HG03103 (cell line): ENCODE measurements at regions not wholly inside any gene's neighbourhood (a gene's known extent, or its start where the extent isn't known, plus 50 kb on each side); places are given as distances from the start of the nearest gene placed in this dataset.
"Not testable (repeated sequence)": the region's sequence is repeated elsewhere in the genome, so short reads cannot be mapped to it uniquely, and the experiment has no call there.

Source experiments
- ATAC-seq: cut with Tn5 transposase; IDR thresholded peaks from one replicate; pipeline ENCODE4 v1.9.1; 2021; ENCODE audit warnings: low read depth; ENCODE audit not compliant: unreplicated experiment

DNA sequence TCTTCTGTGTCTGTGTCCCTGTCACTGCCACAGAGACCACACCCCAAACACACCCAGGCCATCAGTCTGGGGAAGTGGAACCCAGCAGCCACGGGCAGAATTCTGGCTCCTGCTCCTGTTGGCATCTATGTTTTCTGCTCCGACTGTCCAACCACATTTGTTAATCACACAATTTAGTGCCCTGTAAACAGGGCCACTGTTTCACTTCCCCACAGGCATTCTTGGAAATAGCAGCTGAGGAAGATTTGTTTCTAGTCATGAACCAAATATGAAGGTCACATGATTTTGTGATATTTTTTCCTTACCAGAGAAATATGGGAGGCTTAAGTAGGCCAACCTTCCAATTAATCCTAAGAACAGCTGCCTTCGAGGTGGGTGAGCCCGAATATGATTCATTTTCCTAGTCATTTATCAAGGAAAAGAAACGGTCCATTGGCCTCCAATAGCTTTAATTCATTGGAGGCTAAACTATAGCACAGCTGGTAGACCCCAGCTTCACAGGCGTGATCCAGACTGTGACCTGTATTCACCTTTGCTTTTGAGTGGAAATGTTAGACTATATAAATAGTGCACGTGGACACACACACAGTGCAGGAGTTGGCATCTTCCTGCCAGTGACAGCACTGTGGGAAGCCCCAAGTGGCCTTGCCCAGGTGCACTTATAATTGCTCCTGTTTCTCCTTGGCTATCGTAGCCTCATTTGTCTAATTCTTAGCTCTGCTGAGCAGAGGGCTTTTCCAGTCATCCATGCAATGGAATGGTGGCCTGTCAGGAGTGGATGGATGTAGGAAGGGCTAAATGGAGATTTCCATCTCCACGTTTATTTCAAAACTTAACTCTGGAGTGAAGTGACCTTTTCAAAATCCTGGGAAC is 267.9 kb downstream of the LPIN1 start:
- no peak for ATAC-seq

DNA sequence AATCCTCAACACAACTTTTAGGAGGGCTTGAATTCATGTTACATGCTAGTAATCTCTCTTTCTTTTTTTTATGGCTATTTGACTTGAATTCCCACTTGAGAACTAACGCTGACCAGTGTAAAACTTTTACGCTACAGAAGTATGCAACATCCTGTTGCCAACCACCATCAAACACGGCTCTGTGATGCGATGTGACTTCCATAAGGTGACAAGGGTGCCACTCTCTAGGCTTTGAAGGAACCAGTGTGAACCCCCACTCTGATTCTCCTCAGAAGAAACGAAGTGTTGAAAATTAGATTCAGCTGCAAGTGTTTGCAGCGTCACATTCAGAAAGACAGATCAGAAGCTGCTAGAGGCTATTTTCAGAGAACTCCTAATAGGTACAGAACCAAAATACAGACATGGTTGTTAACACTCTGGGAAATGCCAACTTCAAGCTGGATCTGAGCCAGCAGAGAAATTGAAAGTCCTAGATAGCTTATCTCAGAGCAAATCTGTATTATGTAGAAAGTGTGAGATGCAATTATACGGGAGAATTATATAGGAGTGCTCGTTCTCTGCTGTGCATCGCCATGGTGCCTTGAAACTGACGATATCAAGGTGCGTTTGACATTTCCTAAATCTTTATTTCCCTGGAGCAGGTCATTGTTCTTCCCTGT is 271.2 kb downstream of the LPIN1 start:
- ATAC-seq = no peak

DNA sequence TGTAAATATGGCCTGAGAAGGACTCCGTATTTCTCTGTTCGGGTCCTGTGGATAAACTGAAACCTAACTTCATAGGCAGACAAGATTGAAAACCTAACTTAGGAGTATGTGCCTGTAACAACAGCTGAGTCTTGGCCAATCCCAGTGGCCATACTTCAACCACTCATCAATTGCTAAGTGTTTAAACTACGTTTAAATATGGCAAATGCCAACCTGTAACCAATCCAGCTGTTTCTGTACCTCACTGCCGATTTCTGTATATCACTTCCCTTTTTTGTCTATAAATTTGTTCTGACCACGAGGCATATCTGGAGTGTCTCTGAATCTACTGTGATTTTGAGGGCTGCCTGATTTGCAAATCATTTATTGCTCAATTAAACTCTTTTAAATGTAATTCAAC is 272.3 kb downstream of the LPIN1 start:
- not testable (repeated sequence) for ATAC-seq

DNA sequence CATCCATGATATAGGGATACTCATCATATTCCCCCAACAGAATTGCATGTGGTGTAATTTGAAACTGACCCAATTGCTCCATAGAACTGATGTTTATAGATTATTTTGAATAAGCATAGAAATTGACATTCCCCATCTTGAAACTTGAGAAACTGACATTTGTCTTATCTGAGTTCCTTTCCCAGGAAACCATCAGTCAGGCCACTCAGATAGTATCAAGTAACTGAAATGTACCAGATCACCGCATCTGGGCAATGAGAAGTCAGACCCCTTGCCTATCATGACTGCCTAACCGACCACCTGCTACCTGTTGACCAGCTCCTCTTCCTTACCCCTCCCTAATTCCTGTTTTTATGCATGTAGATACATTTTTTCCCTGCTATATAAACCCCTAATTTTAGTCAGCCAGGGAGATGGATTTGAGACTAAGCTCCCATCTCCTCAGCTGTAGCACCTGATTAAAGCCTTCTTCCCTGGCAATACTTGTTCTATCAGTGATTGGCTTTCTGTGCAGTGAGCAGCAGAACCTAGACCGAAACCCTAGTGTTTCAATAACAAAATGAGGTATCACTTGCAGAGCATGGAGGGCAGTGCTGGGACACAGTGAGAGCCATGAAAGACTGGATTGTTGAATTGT is 274.5 kb downstream of the LPIN1 start:
- no peak for ATAC-seq

DNA sequence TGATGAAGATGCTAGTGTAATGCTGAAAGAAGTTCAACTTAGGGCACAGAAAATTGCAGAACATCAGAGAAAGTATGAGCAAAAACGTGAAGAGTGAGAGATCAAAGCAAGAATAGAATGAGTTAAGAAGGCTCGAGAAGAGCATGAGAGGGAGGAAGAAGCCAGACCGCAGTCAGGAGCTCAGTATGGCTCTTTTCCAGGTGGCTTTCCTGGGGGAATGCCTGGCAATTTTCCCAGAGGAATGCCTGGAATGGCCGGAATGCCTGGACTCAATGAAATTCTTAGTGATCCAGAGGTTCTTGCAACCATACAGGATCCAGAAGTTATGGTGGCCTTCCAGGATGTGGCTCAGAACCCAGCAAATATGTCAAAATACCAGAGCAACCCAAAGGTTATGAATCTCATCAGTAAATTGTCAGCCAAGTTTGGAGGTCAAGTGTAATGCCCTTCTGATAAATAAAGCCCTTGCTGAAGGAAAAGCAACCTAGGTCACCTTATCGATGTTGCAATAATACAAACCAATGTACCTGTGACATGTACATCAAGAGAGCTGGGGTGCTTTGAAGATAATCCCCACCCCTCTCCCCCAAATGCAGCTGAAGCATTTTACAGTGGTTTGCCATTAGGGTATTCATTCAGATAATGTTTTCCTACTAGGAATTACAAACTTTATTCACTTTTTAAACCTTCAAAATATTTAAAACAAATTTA is 277.9 kb downstream of the LPIN1 start:
- not testable (repeated sequence) for ATAC-seq

DNA sequence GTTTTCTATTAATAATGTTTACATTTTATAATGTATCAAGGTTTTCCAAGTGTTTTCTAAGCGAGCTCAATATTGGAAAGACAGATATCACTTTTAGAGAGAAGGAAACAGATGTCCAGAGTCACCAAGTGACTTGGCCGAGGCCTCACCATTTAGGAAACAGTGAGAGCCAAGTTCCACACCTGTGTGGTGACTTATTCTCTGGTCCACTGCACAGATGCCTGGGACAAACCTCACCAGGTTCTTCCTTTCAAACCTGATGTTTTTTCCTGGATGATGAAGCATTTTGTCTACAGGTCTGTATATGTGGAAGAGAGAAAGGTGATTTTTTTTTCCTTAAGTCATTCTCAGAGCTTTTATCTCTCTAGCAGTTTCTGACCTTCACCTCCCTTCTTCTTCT is 280.7 kb downstream of the LPIN1 start:
- ATAC-seq = no peak

DNA sequence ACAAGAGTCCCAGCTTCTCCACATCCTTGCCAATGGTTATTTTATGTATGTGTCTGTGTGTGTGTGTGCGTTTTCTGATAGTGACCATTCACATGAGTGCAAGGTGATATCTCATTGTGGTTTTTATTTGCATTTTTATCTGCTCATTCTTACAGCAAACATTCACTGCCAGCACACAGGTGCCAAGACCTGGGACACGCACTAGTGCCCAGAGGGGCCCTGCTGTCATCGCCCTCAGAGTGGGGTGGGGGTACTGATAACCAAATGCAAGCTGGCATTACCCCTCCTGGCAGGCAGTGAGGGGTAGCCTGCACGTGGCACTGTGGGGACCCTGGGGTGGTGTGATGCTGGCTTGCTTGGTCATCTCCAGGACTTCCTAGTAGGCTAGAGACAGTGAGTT is 285.4 kb downstream of the LPIN1 start:
- ATAC-seq = peak; percentile 5

DNA sequence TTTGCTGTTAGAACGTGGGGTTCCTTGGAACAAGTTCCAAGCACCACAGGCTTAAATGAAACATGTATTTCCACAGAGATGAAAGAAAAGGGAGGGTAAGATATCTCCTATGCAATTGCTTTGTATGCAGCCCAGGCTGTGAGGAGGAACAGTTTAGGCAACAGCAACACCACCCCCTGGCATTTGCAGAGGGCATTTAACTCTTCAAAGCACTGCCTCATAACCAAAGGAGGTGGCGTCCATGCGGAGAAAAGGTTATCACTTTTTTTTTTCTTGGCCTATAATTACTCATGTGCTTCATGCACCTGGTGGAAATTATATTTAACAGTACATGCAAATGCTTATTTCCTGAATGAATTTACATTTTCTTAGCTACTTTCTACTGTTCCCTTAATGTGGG is 286.0 kb downstream of the LPIN1 start:
- ATAC-seq = peak; percentile 66

DNA sequence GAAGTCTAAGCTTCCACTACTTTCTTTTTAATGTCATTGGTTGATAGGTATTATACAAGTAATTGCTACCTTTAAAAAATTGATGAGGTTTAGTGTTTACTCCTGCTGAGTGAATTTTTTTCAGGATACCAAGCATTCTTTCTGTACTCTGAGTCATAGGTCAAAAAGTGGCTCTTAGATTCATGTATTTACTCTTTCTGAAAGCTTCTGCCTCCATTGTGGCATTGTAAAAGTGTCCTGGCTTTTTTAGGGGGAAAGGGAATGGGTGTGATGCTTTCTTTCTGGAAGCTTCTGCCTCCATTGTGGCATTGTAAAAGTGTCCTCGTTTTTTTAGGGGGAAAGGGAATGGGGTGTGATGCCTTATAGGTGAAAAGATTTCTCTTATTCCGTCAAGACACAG is 286.5 kb downstream of the LPIN1 start:
- ATAC-seq = no peak

DNA sequence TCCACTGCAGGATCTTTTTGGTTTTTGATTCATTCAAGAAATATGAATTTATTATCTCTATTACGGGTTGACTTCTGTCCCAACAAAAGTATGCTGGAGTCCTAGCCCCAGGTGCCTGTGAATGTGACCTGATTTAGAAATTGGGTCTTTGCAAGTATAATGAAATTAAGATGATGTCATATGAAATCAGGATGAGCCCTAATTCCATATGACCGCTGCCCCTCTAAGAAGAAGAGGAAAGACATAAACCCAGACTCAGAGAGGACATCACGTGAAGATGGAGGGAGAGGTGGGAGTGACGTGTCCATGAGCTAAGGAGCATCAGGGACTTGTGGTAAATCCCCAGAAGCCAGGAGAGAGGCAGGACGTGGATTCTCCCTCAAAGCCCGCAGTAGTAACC is 287.1 kb downstream of the LPIN1 start:
- no peak for ATAC-seq

DNA sequence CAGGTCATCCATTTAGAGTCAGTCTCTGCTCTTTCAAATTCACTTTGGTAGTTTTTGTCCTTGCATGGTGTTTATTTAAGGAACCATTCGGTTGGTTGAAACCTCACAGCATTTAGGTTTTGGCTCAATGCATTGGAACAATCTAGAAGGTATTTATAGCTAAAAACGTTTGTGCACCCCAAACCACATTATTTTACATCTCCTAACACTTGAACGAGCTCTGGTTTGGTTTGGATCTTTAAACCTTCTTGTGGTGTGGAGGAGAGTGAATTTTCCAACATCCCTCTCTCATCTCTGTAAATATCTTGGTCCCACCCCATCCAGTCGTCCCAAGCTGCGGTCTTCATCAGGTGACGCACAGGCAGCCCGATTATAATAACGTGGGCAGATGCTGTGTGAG is 287.9 kb downstream of the LPIN1 start:
- ATAC-seq = no peak

DNA sequence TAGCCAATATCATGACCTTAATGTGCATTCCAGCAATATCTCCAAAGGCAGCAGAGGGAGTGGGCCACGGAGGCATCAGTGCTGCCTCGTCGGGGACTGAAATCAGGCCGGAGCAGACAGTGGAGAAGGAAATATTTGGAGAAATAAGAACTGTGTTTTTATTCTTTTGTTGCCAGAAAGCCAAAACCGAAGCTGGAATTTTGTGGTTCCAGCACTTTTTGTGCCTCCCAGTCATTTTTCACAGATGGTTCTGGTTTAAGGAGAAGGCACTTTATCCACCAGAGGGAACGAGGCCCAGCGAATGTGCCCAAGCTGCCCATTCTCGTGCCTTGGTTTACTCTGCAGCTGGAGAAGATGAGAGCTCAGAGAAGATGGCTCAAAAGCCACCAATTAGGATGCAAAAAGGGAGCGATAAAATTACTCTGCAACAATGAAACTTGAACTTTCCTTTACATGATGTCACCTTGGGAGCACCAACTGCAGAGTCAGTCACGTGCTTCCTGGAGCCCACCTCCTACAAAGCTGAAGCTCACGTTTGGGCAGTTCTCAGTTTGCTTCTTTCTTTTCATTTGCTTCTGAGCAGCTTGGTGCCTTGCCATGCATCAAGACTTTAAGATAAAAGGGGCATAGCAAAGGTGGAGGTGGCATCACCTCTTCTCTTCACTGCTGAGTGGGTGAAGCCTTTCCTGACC is 288.7 kb downstream of the LPIN1 start:
- no peak for ATAC-seq

DNA sequence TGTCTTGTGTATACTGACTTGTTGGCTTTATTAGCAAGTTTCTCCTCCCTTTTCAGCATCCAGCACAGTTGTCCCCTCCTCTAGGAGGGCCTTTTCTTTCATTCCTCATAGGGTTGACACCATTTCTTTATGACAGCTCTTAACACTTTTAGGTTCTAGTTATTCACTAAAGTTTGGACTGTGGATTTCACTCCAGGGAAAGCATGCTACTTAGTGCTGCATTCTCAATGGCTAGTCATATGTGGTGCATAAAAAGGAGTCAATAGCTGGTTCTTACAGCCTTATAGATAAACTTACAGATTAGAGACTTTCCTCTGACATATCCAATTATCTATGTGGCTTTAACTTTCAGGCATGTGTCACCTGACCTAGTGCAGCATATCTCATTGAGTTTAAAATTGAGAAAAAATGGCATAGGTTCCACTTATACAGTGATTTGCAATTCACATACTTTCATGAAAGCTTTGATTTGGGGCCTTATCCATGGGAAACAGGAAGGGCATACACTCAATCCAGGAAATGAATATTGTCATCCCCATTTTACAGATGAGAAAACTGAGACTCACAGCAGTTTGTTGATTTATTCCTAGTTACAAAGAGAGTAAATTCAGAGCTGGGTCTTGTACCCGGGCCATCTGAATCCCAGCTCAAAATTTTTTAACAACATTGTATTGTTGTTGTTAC is 289.7 kb downstream of the LPIN1 start:
- ATAC-seq = no peak

DNA sequence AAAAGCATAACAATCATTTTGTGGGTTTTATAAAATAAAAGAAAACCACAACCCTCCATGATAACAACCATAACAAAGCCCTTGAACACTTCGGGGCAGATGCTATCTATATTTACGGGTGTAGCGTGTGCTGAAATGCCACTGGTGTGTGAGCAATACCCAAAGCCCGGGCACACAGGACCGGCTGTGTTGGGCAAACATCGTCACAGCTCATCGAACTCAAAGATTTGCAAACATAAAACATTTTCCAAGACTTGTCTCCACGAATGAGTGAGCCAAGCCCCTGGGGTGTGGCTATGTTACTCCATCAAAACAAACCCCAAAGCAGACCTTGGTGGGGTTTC is 290.2 kb downstream of the LPIN1 start:
- ATAC-seq = no peak

DNA sequence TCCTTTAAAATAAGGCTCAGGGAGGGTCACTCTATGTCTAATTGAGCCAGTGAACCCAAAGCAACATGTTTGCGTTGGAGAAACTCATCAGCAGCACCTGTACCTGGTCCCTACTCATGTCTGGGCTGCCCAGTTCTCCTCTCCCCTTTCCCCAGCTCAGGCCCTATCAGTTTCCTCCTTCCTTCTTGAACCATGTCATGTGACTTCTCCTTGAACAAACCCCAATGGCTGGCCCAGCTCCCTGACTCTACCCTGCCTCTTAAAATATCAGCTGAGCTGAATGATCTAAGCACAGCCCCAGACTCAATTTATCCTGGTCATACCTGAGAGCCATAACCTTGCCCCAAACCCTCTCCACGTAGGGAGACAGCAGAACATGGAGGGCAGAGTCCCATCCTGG is 290.9 kb downstream of the LPIN1 start:
- no peak for ATAC-seq

DNA sequence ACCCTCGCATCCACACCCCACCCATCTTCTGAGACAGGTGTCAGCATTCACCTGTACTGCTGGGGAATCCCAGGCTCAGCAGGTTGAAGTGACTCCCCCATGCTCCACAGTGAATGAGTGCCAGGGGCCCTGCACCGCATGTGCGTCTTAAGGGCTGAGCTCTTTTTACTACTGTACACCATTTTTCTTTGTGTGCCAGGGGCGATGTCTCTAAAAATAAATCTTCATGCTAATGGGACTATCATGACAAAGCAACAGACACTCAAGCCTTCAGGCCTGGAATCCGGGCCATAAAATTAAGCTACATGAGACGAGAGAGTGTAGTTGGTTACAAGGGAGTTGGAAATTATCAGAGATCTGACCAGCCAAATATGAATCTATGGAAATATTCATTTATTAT is 294.8 kb downstream of the LPIN1 start:
- no peak for ATAC-seq

DNA sequence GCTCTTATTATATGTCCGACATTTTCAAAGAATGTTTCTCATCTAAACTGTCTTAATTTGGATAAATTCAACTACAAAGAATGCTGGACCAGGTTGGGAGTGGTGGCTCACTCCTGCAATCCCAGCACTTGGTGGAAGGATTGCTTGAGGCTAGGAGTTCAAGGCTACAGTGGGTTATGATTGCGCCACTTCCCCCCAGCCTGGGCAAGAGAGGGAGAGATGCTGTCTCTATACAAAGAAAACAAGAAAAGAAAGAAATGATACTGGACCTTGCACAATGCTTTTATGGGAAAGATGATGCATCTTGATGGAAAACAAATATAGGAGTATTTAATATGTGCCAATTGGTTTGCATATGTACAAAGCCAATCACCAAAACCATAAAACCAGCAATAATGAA is 296.7 kb downstream of the LPIN1 start:
- ATAC-seq = no peak

DNA sequence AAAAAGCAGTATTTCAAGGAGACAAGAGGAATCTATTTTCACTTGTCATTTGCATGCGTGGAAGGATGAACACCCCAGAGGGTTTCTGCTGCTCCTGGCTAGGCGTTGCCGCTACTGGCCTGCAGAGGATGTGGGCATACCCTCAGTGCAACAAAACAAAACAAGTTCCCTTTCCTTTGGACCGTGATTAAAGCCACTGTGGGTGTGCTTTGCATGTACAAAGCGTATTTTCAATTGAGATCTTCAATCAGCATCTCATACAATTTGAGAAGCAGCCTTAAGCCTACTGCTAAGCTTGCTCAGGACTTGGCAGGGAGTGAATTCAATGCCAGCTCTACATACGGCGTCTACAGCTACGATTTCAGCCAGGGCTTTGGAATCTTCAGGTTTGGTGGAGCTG is 298.4 kb downstream of the LPIN1 start:
- ATAC-seq = peak; percentile 54

DNA sequence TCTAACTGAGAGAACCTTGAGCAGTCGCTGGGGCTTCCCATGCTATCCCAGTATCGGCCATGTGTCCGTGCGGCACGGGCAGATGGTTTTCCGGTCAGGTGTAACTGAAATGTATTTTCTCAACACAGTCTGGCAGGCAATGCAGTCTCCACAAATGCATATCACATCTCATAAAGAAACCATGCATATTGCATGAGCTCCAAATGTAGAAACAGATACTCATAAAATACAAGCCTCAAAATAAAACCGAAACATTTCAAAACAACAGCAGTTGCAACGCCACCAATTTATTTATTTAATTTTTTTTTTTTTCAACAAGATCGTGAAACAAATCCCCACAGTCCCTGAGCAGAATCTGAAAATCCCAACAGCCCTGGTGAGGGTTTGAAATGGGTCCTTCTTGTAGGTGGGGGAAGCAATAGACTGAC is 299.4 kb downstream of the LPIN1 start:
- peak; percentile 38 for ATAC-seq

DNA sequence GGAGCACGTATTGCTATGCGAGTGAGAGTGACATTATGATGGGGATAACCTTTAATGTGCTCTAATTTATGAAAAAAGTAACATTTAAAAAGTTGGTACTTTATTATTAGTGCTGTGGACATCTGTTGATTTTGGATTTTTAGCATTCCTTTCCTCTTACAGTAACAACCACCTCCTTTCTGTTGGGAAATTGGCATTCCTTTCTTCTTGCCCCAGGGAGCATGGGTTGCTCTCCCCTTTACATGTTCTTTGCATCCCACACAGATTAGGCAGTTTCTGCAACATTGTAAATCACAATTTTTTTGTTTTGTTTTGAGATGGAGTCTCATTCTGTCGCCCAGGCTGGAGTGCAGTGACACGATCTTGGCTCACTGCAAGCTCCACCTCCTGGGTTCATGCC is 300.2 kb downstream of the LPIN1 start:
- no peak for ATAC-seq
